COLO668 (cell line): ENCODE measurements at regions not wholly inside any gene's neighbourhood (a gene's known extent, or its start where the extent isn't known, plus 50 kb on each side); places are given as distances from the start of the nearest gene placed in this dataset.
A peak's percentile ranks its signal among the peaks of the same experiment; 100 is the strongest.

Experiments
- DNase-seq: peaks from one replicate; lab custom pipeline; 2025; ENCODE audit not compliant: unreplicated experiment; lab: John Stamatoyannopoulos, UW

GRCh38 chr16:55041540-55042234 lies 111.0 kb downstream of the IRX5 start:
- DNase-seq = no peak

GRCh38 chr16:55042556-55043432 lies 112.1 kb downstream of the IRX5 start:
- no peak for DNase-seq

- DNase-seq = no peak
Measured at GRCh38 chr16:55043499-55043898, 112.8 kb downstream of the IRX5 start.

GRCh38 chr16:55044201-55044975 lies 113.7 kb downstream of the IRX5 start:
- DNase-seq = no peak

- DNase-seq = no peak
Measured at GRCh38 chr16:55045329-55045728, 114.7 kb downstream of the IRX5 start.

GRCh38 chr16:55045756-55046460 lies 115.2 kb downstream of the IRX5 start:
- no peak for DNase-seq

GRCh38 chr16:55046513-55046912 lies 115.8 kb downstream of the IRX5 start:
- DNase-seq = no peak

GRCh38 chr16:55046916-55047315 lies 116.3 kb downstream of the IRX5 start:
- no peak for DNase-seq

GRCh38 chr16:55047331-55047730 lies 116.7 kb downstream of the IRX5 start:
- DNase-seq = no peak

GRCh38 chr16:55047903-55048497 lies 117.3 kb downstream of the IRX5 start:
- DNase-seq = no peak

GRCh38 chr16:55048745-55049144 lies 118.1 kb downstream of the IRX5 start:
- DNase-seq = no peak

GRCh38 chr16:55051571-55052347 lies 121.1 kb downstream of the IRX5 start:
- no peak for DNase-seq

GRCh38 chr16:55052348-55052734 lies 121.7 kb downstream of the IRX5 start:
- no peak for DNase-seq

GRCh38 chr16:55052741-55053415 lies 122.2 kb downstream of the IRX5 start:
- no peak for DNase-seq

GRCh38 chr16:55055262-55055661 lies 124.6 kb downstream of the IRX5 start:
- DNase-seq = no peak

GRCh38 chr16:55056585-55057401 lies 126.1 kb downstream of the IRX5 start:
- peak; percentile 39 for DNase-seq

GRCh38 chr16:55057866-55058265 lies 127.2 kb downstream of the IRX5 start:
- no peak for DNase-seq

- no peak for DNase-seq
Measured at GRCh38 chr16:55058576-55058975, 127.9 kb downstream of the IRX5 start.
